NCI-H128 (cell line): ENCODE measurements at regions not wholly inside any gene's neighbourhood (a gene's known extent, or its start where the extent isn't known, plus 50 kb on each side); places are given as distances from the start of the nearest gene placed in this dataset.
A peak's percentile ranks its signal among the peaks of the same experiment; 100 is the strongest.
"Not testable (repeated sequence)": the region's sequence is repeated elsewhere in the genome, so short reads cannot be mapped to it uniquely, and the experiment has no call there.

Experiments used
- DNase-seq: peaks from one replicate; lab custom pipeline; 2025; ENCODE audit not compliant: unreplicated experiment; lab: John Stamatoyannopoulos, UW

DNA sequence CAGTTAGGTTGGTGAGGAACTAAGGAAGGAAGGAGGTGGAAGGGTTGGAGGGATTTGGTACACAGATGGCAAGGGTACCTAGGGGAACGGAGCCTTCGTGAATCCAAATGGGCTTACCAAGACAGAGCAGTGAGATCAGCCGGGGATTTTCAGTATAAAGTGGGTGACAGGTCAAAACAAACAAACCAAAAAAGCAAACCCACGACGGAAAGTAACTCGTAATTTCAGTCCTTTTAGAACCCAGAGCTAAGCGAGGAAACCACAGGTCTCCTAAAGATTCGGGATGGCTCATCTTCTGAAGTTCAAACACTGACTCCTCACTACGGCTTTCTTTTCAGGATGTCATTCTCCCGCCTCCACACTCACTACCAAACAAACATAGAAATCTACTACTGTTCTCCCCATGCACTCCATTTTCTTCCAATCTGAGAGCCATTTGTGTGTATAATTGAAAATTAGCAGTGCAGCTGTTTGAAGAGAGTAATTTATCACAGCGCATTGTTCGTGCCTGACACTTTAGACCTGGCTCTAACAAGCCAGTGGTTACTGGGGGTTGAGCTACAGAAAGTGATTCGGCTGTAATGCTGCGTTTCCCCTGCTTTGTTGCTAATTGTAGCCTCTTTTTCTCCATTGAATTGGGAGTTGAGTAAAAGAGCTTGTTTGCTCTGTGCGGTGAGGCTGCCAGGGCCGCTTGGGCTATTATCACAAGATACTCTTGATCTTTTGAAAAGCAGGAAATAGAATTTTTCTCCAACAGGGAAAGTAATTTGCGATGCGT is 64.7 kb upstream of the CCDC39 start:
- DNase-seq: peak; percentile 95

DNA sequence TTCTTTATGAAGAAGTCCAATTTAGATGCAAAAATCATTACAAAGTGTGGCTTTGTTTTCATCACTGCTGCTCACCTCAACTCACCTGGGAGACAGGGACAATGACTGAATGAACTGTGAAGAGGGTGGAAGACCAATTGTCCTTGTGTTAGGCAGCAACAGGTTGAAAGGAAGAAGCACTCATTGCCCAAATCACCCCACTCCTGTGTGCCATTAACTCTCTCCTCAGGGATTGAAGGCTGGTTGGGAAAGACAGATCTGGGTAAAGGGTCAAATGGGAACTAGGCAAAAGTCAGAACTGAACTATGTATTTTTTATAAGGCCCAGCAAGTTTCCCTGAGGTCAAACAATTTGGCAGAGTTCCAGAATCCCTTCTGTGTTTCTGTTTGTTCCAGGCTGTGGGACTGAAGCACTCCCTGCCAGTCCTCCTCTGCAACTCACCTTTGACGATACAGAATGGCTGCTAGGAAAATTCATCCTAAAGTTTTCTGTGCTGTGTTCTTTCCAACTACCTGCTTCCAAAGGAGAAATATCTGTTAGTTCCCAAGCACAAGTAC is 68.6 kb upstream of the CCDC39 start:
- DNase-seq: peak; percentile 88

DNA sequence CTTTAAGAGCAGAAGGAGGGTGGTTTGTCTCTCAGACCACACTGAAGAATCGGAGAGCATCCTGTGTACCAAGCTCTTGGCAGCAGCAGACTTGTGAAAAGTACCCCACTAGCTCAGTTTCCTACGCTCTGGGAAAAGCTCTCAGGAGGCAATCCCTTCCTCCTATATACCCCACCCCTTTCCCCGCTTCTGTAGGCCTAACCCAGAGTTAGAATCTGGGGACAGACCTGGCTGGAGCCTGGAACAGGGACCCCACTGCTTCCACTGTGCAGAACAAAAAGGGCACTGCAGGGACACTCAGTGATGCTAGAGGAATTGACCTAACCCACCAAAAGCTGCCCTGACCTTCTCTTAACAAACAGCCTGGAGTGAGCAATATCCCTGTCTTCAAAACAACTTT is 70.0 kb upstream of the CCDC39 start:
- no peak for DNase-seq

DNA sequence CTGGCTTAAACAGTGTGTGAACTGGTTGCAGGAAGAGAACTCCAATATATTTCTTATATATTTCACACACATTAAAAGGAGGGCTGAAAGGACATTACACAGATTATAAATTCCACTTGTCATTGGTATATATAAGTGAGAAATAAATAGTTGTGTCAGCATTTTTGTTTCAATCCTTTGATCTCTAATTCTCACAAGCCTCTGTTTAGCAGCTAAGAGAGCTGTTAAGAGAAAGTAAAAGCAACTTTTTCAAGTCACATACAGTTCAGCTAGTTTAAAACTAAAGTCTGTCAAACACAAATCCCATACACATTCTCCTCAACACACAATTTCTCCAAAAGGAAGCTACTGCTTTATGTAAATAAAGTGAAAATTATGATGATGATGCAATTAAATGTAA is 70.5 kb upstream of the CCDC39 start:
- DNase-seq: no peak

DNA sequence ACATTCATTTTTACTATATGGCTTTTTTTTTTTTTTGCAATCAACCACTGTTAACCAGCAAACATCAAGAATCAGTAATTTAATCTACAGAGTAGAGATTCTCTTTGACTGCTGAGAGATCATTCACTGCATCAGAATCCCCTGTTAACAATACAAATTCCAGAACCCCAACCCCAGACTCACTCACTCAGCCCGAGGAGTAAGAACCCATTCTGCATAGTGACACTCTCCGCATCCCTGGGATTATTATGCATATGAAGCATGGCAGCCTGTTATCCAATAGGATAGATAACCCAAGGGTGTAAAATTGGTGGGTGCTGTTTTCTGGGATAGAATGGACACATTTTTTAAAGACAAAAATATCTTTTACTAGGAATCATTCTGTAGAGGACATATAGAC is 76.3 kb upstream of the CCDC39 start:
- no peak for DNase-seq

DNA sequence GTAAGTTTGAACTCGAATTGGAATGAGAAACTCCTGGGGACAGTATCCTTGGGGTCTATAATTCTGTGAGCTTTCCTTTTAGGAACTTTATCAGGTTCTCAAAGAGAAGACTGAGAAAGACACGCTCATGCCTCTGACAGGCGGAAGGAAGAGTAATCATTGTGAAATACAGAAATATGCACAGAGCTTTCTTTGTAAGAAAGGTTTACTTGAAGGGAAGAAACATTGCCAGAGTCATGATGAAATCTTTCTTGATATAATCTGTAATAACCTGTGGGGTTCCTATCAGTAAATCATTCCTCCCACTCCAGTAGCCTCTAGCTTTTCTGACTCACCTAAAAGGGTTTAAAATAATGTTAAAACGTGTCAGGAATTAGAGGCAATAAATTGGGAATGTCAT is 83.6 kb upstream of the CCDC39 start:
- DNase-seq: no peak

DNA sequence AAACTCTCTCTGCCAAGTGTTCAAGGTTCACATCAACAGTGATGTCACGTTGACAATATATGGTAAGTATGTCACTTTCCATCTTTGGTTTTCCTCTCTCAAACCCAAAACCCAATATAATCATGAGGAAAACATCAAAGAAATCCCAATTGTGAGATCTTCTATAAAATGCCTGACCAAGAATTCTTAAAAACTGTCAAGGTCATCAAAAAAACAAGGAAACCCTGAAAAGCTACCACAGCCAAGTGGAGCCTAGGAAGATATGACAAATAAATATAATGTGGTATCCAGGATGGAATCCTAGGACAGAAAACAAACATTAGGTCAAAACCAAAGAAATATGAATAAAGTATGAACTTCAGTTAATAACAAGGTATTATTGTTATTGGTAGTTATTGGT is 85.2 kb upstream of the CCDC39 start:
- DNase-seq: no peak

DNA sequence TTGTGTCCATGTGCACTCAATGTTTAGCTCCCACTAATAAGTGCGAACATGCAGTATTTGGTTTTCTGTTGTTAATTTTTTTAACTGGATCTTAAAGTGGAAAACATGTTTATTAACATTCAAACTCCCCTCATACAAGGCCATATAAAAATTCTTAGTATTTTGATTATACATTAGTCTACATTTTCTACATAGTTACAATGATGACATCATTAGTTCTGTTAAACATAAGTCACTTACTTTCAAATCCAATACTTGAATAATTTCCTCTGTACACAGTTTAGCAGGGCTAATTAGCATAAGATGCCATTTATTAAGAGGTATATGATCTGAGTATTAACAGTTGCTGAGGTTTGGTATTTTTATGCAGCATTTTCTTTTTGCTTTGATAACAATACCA is 91.3 kb upstream of the CCDC39 start:
- DNase-seq: no peak

DNA sequence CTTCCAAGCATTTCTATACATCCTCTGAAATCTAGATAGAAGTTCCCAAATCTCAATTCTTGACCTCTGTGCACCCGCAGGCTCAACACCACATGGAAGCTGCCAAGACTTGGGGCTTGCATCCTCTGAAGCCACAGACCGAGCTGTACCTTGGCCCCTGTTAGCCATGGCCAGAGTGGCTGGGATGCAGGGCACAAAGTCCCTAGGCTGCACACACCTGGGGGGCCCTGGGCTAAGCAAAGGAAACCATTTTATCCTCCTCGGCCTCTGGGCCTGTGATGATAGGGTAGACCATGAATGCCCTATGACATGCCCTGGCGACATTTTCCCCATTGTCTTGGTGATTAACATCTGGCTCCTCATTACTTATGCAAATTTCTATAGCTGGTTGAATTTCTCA is 97.1 kb upstream of the CCDC39 start:
- DNase-seq: no peak

DNA sequence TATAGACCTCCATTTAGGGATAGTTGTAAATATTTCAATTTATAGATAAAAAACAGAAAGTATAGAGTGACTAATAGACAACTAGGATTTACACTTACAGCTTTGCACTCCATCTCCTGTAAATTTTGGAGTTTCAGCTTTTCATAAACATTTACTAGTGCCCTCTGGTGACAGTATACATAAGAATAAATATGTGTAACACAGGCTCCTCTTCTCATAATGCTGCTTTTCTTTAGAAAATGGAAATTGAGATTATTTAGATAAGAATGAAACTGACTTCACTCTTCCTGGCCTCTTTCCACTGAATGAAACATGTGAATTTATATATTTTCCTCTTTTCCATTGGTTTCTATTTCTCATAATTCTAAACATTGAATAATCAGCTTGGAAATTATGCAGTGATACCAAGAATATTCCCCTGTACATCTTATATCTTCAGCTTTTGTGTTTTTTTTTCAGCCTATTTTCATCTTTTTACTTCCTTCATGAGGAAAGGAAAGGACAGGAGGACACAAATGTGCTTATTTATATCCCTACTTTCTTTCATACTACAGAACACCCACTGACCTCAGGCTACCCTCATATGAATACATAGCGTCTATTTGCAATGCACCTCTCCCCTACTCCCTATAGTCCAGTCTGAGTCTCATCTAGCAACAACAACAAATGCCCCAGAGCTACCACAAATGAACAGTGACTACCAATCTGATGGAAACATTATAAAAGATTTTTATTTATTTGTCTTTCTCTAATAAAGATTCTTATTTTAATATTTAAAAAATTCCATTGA is 103.1 kb upstream of the CCDC39 start:
- DNase-seq: no peak

DNA sequence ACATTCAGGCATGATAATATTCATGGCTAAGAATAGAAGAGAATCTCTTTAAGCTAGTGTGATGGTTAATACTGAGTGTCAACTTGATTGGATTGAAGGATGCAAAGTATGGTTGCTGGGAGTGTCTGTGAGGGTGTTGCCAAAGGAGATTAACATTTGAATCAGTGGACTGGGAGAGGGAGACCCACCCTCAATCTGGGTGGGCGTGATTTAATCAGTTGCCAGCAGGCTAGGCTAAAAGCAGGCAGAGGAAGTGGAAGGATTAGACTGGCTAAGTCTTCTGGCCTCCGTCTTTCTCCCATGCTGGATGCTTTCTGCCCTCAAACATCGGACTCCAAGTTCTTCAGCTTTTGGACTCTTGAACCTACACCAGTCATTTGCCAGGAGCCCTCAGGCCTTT is 106.9 kb upstream of the CCDC39 start:
- DNase-seq: not testable (repeated sequence)

DNA sequence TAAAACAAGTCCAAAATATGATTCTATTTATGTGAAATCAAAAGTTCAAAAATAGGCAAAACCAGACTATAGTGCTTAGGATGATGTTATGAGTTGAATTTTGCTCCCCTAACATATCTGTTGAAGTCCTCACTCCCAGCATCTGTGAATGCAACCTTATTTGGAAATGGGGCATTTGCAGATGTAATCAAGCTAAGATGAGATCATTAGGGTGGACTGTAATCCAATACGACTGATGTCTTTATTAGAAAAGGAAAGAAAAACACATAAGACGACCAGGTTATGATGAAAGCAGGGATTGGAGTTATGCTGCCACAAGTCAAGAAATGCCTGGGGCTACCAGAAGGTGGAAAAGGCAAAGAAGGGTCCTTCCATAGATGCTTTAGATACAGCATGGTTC is 110.5 kb upstream of the CCDC39 start:
- no peak for DNase-seq

DNA sequence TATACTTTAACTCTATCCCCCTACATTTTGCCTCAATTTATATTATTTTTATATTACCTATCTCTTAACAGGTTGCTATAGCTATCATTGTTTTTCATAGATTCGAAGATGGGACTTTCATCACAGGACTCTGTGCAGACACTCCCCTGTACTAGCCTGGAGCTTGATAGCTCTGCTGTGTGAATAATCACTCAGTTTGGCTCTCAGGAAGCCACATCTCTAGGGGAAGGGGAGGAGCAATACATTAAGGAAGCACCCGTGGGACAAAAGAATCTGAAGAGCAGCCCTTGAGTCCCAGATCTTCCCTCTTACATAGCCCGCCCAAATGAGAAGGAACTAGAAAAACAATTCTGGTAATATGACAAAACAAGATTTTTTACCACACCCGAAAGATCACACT is 114.3 kb upstream of the FXR1 start:
- DNase-seq: no peak

DNA sequence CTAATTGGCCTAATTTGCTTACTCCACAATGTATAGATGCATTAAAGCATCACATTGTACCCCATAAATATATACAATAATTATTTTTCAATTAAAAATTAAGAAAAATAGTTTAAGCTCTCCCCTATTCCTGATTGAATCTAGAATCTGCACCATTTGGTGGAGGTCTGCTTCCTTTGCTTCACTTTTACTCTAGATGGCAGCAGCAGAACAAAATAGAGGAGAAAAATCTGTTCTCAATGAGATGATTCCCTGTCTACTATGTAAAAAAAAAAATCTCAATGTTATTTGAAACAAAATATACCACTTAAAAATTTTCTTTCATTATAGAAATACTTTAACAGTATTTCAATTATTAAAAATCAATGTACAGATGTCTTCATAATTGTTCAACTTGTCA is 109.6 kb upstream of the FXR1 start:
- DNase-seq: peak; percentile 24

DNA sequence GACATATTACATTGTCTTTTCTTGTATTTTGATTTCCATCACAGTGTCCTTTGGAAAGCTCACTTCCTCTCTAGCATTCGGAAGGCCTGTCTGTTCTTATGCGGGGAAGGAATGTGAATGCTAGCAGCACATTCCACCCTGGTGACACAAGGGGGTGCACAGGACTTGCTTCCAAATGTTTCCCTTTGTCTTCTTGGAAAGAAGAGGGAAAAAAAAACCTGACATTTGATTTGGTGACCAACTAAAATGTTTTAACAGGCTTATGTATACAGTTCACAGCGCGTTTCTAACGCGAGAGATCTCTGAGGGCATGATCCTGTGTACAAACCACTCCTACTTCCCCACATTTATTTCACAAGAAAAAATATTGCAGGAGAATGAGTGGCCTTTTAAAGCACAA is 107.6 kb upstream of the FXR1 start:
- peak; percentile 30 for DNase-seq

DNA sequence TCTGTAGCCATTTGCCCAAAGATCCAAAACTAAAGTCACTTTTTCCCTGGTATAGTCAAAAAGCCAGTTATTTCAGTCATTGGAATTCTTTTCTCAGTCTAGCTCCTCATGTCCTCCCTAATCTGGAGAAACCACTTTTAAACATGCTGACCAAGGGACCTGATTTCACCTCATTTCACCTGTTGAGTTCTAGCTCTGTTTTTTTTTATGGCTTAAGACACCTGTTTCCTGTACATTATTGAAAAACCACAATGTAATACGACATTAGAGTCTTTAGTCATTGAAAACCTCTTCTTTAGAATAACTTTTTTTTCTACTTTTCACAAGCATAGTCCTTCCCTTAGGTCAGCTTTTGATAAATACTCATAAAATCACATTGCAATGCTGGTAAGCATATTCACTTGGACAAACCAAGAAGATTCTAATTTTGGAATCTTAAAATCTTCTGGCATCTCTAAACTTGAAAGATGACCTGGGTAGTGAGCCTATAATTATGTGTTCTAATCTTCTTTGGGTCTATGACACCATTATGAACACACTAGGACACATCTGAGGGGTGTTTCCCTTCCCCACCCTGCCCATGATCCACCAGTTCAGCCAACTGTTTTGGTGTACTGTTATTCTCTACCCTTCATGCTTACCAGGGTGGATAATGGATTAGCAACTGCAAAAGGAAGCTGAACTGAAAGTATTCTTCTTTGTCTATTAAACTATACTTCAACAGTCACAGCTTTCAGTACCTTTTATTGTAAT is 103.5 kb upstream of the FXR1 start:
- no peak for DNase-seq

DNA sequence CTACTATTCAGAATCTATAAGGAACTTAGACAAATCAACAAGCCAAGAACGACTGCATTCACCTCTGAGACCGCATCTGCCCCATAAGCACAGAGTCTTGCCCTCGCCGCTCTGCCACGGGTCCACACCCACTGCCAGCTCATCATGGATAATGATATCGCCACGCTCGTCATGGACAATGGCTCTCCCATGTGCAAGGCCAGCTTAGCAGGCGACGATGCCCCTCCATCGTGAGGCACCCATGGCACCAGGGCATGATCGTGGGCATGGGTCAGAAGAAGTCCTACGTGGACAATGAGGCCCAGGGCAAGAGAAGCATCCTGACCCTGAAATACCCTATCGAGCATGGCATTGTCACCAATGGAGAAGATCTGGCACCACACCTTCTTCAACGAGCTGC is 92.1 kb upstream of the FXR1 start:
- DNase-seq: no peak

DNA sequence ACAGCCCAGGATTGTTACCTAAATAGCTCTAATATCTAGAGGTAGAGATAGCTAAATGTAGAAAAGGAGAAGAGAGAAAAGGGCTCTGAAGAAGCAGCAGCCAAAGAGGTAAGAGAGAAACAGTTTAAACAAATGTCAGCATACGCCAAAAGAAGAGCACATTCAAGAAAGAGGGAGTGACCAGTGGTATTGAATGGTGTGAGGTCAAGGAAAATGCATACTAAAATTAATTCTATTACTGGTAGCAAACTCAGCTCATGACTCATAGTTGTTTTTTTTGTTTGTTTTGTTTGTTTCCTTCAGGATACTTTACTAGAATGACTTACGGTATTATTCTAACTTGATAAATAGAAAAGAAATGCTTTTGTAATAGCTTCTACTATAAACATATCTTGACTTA is 86.5 kb upstream of the FXR1 start:
- DNase-seq: no peak

DNA sequence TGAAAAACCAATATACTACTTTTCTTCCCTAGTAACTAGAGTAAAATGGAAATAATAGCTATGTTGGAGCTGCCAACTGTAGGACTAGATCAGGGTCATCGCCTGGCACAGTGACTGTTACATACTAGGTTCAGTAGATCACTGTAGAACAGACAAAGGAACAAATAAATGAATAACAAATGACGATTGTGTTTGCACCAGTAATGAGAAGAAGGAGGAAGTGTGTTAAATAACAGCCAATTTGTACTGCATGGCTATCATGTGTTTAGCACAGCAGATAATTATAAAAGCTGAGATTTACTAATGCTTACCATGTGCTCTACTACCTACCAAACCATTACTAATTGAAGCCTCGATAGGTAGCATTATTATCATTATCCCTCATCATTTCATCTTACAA is 85.3 kb upstream of the FXR1 start:
- no peak for DNase-seq

DNA sequence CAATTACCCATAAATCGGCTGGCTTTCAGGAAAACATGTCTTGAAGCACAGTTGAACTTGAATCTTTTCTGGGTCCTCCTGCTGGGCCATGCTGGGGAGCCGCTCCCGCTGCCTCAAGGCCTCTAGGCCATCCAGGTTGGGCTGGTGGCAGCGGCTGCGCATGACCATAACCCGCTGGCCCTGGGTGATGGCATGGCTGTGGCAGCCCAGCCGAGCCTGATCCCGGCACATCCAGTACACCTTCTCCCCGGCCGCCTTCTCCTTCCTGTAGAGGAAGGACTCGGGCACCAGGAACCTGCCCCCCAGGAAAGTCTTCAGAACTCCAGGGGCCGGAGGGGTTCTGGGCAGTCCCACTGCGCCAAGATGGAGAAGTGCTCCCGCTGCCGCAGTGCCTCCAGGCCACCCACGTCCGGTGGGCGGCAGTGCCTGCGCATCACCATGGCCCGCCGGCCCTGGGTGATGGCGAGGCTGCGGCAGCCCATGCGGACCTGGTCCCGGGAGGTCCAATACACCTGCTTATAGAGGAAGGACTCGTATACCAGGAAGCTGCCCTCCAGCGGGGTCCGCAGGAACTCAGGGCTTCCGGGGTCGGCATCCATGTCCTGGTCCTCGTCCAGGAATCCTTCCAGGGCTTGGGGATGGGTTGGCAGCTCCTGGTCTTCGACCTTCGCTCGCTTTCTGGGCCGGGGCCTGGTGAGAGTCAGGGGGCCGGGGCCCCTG is 84.3 kb upstream of the FXR1 start:
- no peak for DNase-seq
